Panc1 (cell line): ENCODE measurements at regions not wholly inside any gene's neighbourhood (a gene's known extent, or its start where the extent isn't known, plus 50 kb on each side); places are given as distances from the start of the nearest gene placed in this dataset.
"Not testable (repeated sequence)": the region's sequence is repeated elsewhere in the genome, so short reads cannot be mapped to it uniquely, and the experiment has no call there.

Experiments used
- ATAC-seq: fragments of 200-7000 bp; cut with Tn5 transposase; 2 replicates; pipeline ENCODE4 v1.9.1; 2020; ENCODE audit warnings: mild to moderate bottlenecking, moderate library complexity
- BruUV-seq: library from RNA; stranded (reverse); fragments of 400-500 nt; replicated peaks from 2 replicates; lab custom pipeline; 2021; lab: Mats Ljungman, UMichigan
- CTCF ChIA-PET: fragments of 300-600 bp; sonication (Branson Sonifier 250); formaldehyde crosslinking; loops from one replicate; lab custom pipeline; 2022; ENCODE audit warnings: antibody characterized with exemption; lab: Charles Lee
- POLR2A ChIA-PET: fragments of 300-600 bp; sonication (Branson Sonifier 250); formaldehyde crosslinking; loops from one replicate; lab custom pipeline; 2022; ENCODE audit warnings: antibody characterized with exemption; lab: Charles Lee
- DNase-seq: peaks from one replicate; pipeline ENCODE4 v3.0.0-alpha.2; 2010; ENCODE audit warnings: low read depth, low spot score
- H3K27ac ChIP-seq: 2 replicates; pipeline ENCODE4 v1.5.1; 2011; ENCODE audit warnings: mild to moderate bottlenecking, low read length, inconsistent platforms
- H3K27me3 ChIP-seq: fragments of 200-500 bp; sonication (Bioruptor generic); 2 replicates; pipeline ENCODE4 v1.6.0; 2014; ENCODE audit warnings: low read length, inconsistent platforms; ENCODE audit not compliant: control insufficient read depth, insufficient read depth
- H3K36me3 ChIP-seq: fragments of 200-500 bp; sonication (Bioruptor generic); 2 replicates; pipeline ENCODE4 v1.5.1; 2014; ENCODE audit warnings: inconsistent platforms, mild to moderate bottlenecking, low read length, moderate library complexity; ENCODE audit not compliant: control insufficient read depth, insufficient read depth
- H3K4me1 ChIP-seq: 2 replicates; pipeline ENCODE4 v1.5.1; 2011; ENCODE audit warnings: inconsistent platforms, mild to moderate bottlenecking, low read length, moderate library complexity; ENCODE audit not compliant: control insufficient read depth, insufficient read depth
- H3K4me3 ChIP-seq, 2 experiments: 2 replicates each; pipeline ENCODE4 v1.5.1; 2011 to 2012; ENCODE audit warnings: low read depth in 2 of 2, low read length in 2 of 2, mild to moderate bottlenecking in 2 of 2, inconsistent platforms in 1 of 2, moderate library complexity in 1 of 2
- H3K9me3 ChIP-seq: fragments of 200-500 bp; sonication (Bioruptor generic); 2 replicates; pipeline ENCODE4 v1.5.1; 2014; ENCODE audit warnings: low read depth, mild to moderate bottlenecking, inconsistent platforms, low read length, moderate library complexity; ENCODE audit not compliant: control insufficient read depth, insufficient read depth
- POLR2AphosphoS5 ChIP-seq: IDR thresholded peaks from 2 replicates; pipeline ENCODE4 v1.6.1; 2012; ENCODE audit warnings: mild to moderate bottlenecking, low read depth, low read length, moderate library complexity
- REST ChIP-seq, 2 experiments: IDR thresholded peaks; 2 replicates each; pipeline ENCODE4 v1.6.1; 2011 to 2012; ENCODE audit warnings: low read depth in 2 of 2, control low read depth in 1 of 2, low read length in 1 of 2, mild to moderate bottlenecking in 1 of 2, moderate library complexity in 1 of 2; ENCODE audit not compliant: insufficient read depth in 1 of 2
- SIN3A ChIP-seq: IDR thresholded peaks from 2 replicates; pipeline ENCODE4 v1.6.1; 2012; ENCODE audit warnings: low read depth, mild to moderate bottlenecking, low read length, moderate library complexity, borderline replicate concordance; ENCODE audit not compliant: insufficient read depth
- TCF7L2 ChIP-seq: IDR thresholded peaks from 2 replicates; pipeline ENCODE4 v1.6.1; 2011; ENCODE audit warnings: mild to moderate bottlenecking, low read depth, low read length, inconsistent platforms
- in situ Hi-C: cut with HindIII; loops from 2 replicates; pipeline ENCODE4 v1.10.0; 2016; ENCODE audit warnings: low sequenced_read_pairs, low pct_unique_long_range_greater_than_20kb
- intact Hi-C: fragments of 100-400 bp; cut with micrococcal nuclease; formaldehyde crosslinking; loops from one replicate; pipeline ENCODE4 v1.10.0; 2022; ENCODE audit not compliant: unreplicated experiment
- TF ChIP-seq, protein P1 (sequence below): fragments of 450-650 bp; IDR thresholded peaks from 2 replicates; pipeline ENCODE4 v1.5.1; 2017; ENCODE audit warnings: mild to moderate bottlenecking

- intact Hi-C loops, result no loop called here
- H3K4me1 ChIP-seq, result no peaks in the 10 kb centered on the region
- no peak for TF ChIP-seq SIN3A
- no peak for TF ChIP-seq REST (IDR thresholded peaks at IDR 0.05; ENCODE audit: insufficient read depth in 1 of 2, low read depth in 2 of 2, low read length in 1 of 2)
- TF ChIP-seq, protein P1, sequence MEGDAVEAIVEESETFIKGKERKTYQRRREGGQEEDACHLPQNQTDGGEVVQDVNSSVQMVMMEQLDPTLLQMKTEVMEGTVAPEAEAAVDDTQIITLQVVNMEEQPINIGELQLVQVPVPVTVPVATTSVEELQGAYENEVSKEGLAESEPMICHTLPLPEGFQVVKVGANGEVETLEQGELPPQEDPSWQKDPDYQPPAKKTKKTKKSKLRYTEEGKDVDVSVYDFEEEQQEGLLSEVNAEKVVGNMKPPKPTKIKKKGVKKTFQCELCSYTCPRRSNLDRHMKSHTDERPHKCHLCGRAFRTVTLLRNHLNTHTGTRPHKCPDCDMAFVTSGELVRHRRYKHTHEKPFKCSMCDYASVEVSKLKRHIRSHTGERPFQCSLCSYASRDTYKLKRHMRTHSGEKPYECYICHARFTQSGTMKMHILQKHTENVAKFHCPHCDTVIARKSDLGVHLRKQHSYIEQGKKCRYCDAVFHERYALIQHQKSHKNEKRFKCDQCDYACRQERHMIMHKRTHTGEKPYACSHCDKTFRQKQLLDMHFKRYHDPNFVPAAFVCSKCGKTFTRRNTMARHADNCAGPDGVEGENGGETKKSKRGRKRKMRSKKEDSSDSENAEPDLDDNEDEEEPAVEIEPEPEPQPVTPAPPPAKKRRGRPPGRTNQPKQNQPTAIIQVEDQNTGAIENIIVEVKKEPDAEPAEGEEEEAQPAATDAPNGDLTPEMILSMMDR, result no peak
- TF ChIP-seq POLR2AphosphoS5, result no peak
- TF ChIP-seq TCF7L2, result no peak
- in situ Hi-C loops, result no loop called here
- ATAC-seq, result no peak
- DNase-seq, result no peak
- no peaks in the 10 kb centered on the region for H3K36me3 ChIP-seq
- 0 out of 2 replicates have a peak, but pooled peaks cover 4% of the 10 kb centered on the region for H3K9me3 ChIP-seq
- H3K27me3 ChIP-seq, result no peaks in the 10 kb centered on the region
- POLR2A ChIA-PET, result no interaction called here
- CTCF ChIA-PET, result no interaction called here
- H3K27ac ChIP-seq, result no peak overlapping the region
- H3K4me3 ChIP-seq, result no peak overlapping the region
- no TSS peak for BruUV-seq
Measured at GRCh38 chr3:165502707-165503106, 306.5 kb upstream of the SLITRK3 start.

DNA sequence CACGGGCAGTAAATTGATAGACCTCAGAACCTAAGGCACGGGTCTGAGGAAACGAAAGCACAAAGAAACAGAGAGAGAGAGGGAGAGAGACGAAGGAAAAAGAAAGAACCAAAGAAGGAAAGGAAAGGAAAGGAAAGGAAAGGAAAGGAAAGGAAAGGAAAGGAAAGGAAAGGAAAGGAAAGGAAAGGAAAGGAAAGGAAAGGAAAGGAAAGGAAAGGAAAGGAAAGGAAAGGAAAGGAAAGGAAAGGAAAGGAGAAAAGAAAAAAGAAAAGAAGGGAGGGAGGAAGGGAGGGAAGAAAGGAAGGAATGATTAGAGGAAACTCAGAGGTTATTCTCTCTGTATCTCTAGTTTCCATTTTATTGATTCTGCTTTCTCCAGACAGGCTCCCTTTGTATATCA lies 302.6 kb upstream of the SLITRK3 start:
- H3K36me3 ChIP-seq, H3K27me3 ChIP-seq, BruUV-seq, in situ Hi-C loops, ATAC-seq, CTCF ChIA-PET, POLR2A ChIA-PET, H3K27ac ChIP-seq, H3K9me3 ChIP-seq, intact Hi-C loops, H3K4me1 ChIP-seq, DNase-seq, H3K4me3 ChIP-seq: not testable (repeated sequence)

DNA sequence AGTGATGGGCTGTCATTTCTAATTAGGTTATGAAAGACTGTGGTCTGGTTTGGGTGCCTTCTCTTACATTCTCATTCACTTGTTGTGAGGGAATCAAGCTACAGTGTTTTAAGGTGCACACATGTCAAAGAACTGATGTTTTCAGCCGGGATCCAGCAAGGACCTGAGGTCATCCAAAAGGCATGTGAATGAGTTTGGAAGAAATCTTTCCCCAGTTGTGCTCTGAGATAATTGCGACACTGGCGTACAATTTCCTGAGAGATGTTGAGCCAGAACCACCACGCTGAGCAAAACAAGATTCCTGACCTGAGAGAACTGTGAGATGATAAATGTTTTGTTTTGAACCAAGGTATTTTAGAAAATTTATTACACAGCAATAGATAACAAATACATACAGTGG lies 295.3 kb upstream of the SLITRK3 start:
- H3K4me1 ChIP-seq, result no peaks in the 10 kb centered on the region
- POLR2A ChIA-PET, result no interaction called here
- DNase-seq (no peak), ATAC-seq (no peak)
- H3K27me3 ChIP-seq, result no peaks in the 10 kb centered on the region
- in situ Hi-C loops, result no loop called here
- no peak overlapping the region for H3K27ac ChIP-seq
- intact Hi-C loops, result no loop called here
- H3K9me3 ChIP-seq, result peaks cover 4% of the 10 kb centered on the region; the same call in 1 of the 2 replicates
- H3K36me3 ChIP-seq, result no peaks in the 10 kb centered on the region
- TF ChIP-seq REST (IDR thresholded peaks at IDR 0.05; ENCODE audit: insufficient read depth in 1 of 2, low read depth in 2 of 2, low read length in 1 of 2), result no peak
- TF ChIP-seq SIN3A, result no peak
- no peak for TF ChIP-seq POLR2AphosphoS5
- no peak for TF ChIP-seq TCF7L2
- TF ChIP-seq, protein P1, result no peak
- CTCF ChIA-PET, result no interaction called here
- no TSS peak for BruUV-seq
- no peak overlapping the region for H3K4me3 ChIP-seq
